IPS DF 6.9 (cell line): ENCODE measurements at regions not wholly inside any gene's neighbourhood (a gene's known extent, or its start where the extent isn't known, plus 50 kb on each side); places are given as distances from the start of the nearest gene placed in this dataset.
"Not testable (repeated sequence)": the region's sequence is repeated elsewhere in the genome, so short reads cannot be mapped to it uniquely, and the experiment has no call there.

Source experiments
- DNase-seq: peaks from one replicate; pipeline ENCODE4 v3.0.0-alpha.2; 2013; ENCODE audit warnings: low read depth, low spot score
- H3K27ac ChIP-seq: one replicate; pipeline ENCODE4 v1.5.1; 2013; ENCODE audit warnings: low read length, control low read depth
- H3K27me3 ChIP-seq: 2 replicates; pipeline ENCODE4 v1.6.1; 2013; ENCODE audit warnings: mild to moderate bottlenecking, low read length; ENCODE audit not compliant: control insufficient read depth, insufficient read depth
- H3K36me3 ChIP-seq: 2 replicates; pipeline ENCODE4 v1.6.1; 2013; ENCODE audit warnings: low read length; ENCODE audit not compliant: control insufficient read depth, insufficient read depth
- H3K4me1 ChIP-seq: 2 replicates; pipeline ENCODE4 v1.6.1; 2013; ENCODE audit warnings: low read length; ENCODE audit not compliant: control insufficient read depth, insufficient read depth
- H3K4me3 ChIP-seq: 2 replicates; pipeline ENCODE4 v1.5.1; 2013; ENCODE audit warnings: mild to moderate bottlenecking, low read length
- H3K9me3 ChIP-seq: 2 replicates; pipeline ENCODE4 v1.6.1; 2013; ENCODE audit warnings: low read length, inconsistent platforms; ENCODE audit not compliant: control insufficient read depth, insufficient read depth
- WGBS: extraction: QIAGEN DNeasy Blood & Tissue Kit; methylation state at CpG from one replicate; pipeline ENCODE4 v1.1.7; 2013; ENCODE audit warnings: mixed read lengths, missing lambda C conversion rate; ENCODE audit not compliant: insufficient read length, insufficient coverage; 5-methylcytosine and 5-hydroxymethylcytosine counted together

- Histone ChIP-seq H3K27me3 (no peaks in the 10 kb centered on the region), H3K4me1 (no peaks in the 10 kb centered on the region), H3K4me3 (no peak overlapping the region), H3K27ac (no peak overlapping the region), H3K36me3 (no peaks in the 10 kb centered on the region), H3K9me3 (peaks cover 20% of the 10 kb centered on the region)
- WGBS, result no CpG with 5 or more reads among the region's 23 CpGs
- no peak for DNase-seq
Measured at GRCh38 chr1:4127592-4128140, 227.6 kb upstream of the C1orf174 start.

DNA sequence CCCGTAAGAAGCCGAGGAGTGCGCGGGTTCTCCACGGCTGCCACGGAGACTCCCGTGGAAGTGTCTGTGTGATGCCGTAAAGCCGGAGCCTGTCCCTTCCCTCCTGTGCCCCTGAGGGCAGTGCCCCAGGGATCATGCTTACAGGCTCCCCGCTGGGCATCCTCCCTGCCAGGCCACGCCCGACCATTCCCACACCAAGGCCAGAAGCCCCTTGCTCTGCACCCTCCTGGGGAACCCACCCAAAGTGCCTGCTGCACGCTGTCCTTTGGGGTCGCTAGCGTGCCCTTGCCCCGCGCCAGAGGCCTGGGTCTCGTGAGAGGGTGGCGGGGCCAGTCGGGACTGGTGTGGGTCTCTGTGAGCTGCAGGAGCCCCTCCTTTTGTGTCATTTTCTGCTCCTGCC lies 228.5 kb upstream of the C1orf174 start:
- Histone ChIP-seq H3K27me3 (no peaks in the 10 kb centered on the region), H3K4me1 (no peaks in the 10 kb centered on the region), H3K27ac (no peak overlapping the region), H3K36me3 (no peaks in the 10 kb centered on the region), H3K9me3 (peaks cover 18% of the 10 kb centered on the region), H3K4me3 (no peak overlapping the region)
- no CpG with 5 or more reads among the region's 20 CpGs for WGBS
- DNase-seq, result no peak

DNA sequence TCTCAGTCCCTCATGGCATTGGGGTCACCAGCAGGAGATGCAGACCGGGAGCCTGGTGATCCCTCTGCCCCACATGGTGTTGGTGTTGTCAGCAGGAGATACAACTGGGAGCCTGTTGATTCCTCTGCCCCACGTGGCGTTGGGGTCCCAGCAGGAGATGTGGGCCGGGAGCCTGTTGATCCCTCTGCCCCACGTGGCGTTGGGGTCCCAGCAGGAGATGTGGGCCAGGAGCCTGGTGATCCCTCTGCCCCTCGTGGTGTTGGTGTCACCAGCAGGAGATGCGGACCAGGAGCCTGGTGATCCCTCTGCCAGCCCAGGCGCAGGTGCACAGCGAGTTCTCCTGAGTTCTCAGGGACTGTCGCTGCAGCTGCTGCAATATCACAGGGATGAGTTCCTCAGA lies 229.6 kb upstream of the C1orf174 start:
- no CpG with 5 or more reads among the region's 11 CpGs for WGBS
- H3K4me3 ChIP-seq, result no peak overlapping the region
- no peak for DNase-seq
- no peak overlapping the region for H3K27ac ChIP-seq
- H3K9me3 ChIP-seq, result peaks cover 19% of the 10 kb centered on the region
- H3K27me3 ChIP-seq, result no peaks in the 10 kb centered on the region
- no peaks in the 10 kb centered on the region for H3K4me1 ChIP-seq
- no peaks in the 10 kb centered on the region for H3K36me3 ChIP-seq

DNA sequence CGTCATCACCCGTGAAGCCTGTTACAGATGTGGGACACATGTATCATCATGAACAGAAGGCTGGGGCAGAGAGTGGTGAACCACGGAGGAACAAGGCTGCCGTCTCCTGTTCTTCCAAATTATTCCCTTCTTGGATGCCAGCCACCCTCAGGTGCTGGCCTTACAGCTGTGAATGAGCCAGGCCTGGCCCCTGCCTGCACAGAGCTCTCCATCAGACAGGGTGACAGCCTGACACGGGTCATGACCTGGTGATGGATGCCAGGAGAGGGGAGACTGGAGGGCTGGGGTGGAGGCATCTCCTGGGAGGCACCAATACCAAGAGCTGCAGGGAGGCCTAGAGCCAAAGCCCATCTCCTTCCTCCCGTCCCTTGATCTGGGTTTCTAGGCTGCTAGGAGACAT lies 230.0 kb upstream of the C1orf174 start:
- H3K27me3 ChIP-seq, result no peaks in the 10 kb centered on the region
- H3K9me3 ChIP-seq, result peaks cover 17% of the 10 kb centered on the region
- WGBS, result no CpG with 5 or more reads among the region's 6 CpGs
- H3K4me1 ChIP-seq, result no peaks in the 10 kb centered on the region
- no peak overlapping the region for H3K27ac ChIP-seq
- no peaks in the 10 kb centered on the region for H3K36me3 ChIP-seq
- DNase-seq, result no peak
- H3K4me3 ChIP-seq, result no peak overlapping the region

GRCh38 chr1:4131734-4132133 lies 231.7 kb upstream of the C1orf174 start:
- H3K27ac ChIP-seq, result no peak overlapping the region
- H3K4me3 ChIP-seq, result no peak overlapping the region
- H3K27me3 ChIP-seq, result no peaks in the 10 kb centered on the region
- no peaks in the 10 kb centered on the region for H3K4me1 ChIP-seq
- DNase-seq, result no peak
- H3K36me3 ChIP-seq, result no peaks in the 10 kb centered on the region
- peaks cover 17% of the 10 kb centered on the region for H3K9me3 ChIP-seq
- no CpG with 5 or more reads among the region's 5 CpGs for WGBS

DNA sequence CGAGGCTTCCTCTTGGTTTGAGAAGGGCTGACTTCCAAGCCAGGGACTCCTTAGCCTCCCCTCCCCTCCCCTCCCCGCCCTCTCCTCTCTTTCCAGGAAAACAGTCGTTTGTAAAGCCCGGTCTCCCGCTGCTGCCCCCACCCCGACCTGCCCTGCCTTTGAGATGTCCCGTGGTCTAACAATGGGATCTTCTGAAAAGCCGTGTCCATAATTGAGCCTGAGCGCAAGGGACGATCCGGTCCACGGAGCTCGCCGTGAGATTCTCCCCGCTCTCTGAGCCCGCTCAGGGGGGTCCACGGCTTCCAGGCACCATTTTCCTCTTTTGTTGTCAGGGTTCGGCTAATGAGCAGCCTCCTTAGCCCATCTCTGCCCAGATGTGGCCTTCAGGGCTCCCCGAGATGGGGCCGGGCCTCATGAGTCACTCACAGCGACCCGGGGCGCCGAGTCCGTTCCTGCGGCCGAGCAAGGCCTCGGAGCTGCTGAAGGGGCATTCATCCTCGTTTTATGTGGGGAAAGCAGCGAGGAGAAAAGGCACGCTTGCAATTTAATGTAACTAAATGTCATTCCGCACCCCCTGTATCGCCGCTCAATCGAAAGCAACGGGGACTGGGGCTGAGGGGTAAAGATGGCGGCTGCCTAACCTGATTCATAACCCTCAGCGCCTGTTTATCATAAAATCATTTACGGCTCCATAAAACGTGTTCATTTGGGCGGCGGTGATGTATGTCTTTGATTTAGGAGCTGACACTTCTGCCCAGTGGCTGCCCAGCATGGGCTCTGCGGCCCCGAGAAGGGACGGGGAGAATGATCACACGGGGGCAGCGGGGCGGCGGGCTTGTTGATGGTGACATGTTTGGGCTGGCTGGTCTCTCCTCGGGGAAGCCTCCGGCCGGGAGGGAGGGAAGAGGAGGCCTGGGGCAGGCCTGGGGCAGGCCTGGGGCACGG lies 232.6 kb upstream of the C1orf174 start:
- Histone ChIP-seq H3K4me1 (no peaks in the 10 kb centered on the region), H3K36me3 (no peaks in the 10 kb centered on the region), H3K27ac (no peak overlapping the region), H3K27me3 (no peaks in the 10 kb centered on the region), H3K4me3 (no peak overlapping the region), H3K9me3 (peaks cover 16% of the 10 kb centered on the region)
- no CpG with 5 or more reads among the region's 53 CpGs for WGBS
- DNase-seq, result no peak

- Histone ChIP-seq H3K9me3 (peaks cover 14% of the 10 kb centered on the region), H3K4me1 (no peaks in the 10 kb centered on the region), H3K27me3 (no peaks in the 10 kb centered on the region), H3K27ac (no peak overlapping the region), H3K4me3 (no peak overlapping the region), H3K36me3 (no peaks in the 10 kb centered on the region)
- no CpG with 5 or more reads among the region's 24 CpGs for WGBS
- DNase-seq, result no peak
Measured at GRCh38 chr1:4133297-4133938, 233.3 kb upstream of the C1orf174 start.

DNA sequence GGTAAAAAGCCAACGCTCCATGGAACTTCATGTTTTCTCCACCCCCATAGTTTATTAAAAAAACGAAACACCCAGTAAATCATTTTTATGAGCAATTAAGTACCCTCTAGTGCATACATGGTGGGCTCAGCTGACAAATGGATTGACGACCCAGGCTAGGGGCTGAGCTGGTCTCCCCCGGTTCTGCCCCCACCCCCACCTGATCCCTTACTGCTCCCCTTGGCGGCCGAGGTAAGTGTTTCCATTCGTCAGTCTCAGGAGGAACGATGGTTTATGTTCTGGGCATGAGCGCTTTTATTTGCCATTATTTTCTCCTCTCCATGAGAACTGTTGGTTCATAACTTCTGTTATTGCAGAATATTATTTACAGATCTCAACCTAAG lies 233.9 kb upstream of the C1orf174 start:
- H3K27ac ChIP-seq, result no peak overlapping the region
- peaks cover 17% of the 10 kb centered on the region for H3K9me3 ChIP-seq
- no CpG with 5 or more reads among the region's 9 CpGs for WGBS
- no peaks in the 10 kb centered on the region for H3K27me3 ChIP-seq
- no peaks in the 10 kb centered on the region for H3K4me1 ChIP-seq
- DNase-seq, result no peak
- H3K36me3 ChIP-seq, result no peaks in the 10 kb centered on the region
- no peak overlapping the region for H3K4me3 ChIP-seq

- not testable (repeated sequence) for H3K36me3 ChIP-seq, H3K27me3 ChIP-seq, DNase-seq, H3K27ac ChIP-seq, H3K4me3 ChIP-seq, H3K4me1 ChIP-seq
- peaks cover 19% of the 10 kb centered on the region for H3K9me3 ChIP-seq
Measured at GRCh38 chr1:4135853-4136252, 235.8 kb upstream of the C1orf174 start.

DNA sequence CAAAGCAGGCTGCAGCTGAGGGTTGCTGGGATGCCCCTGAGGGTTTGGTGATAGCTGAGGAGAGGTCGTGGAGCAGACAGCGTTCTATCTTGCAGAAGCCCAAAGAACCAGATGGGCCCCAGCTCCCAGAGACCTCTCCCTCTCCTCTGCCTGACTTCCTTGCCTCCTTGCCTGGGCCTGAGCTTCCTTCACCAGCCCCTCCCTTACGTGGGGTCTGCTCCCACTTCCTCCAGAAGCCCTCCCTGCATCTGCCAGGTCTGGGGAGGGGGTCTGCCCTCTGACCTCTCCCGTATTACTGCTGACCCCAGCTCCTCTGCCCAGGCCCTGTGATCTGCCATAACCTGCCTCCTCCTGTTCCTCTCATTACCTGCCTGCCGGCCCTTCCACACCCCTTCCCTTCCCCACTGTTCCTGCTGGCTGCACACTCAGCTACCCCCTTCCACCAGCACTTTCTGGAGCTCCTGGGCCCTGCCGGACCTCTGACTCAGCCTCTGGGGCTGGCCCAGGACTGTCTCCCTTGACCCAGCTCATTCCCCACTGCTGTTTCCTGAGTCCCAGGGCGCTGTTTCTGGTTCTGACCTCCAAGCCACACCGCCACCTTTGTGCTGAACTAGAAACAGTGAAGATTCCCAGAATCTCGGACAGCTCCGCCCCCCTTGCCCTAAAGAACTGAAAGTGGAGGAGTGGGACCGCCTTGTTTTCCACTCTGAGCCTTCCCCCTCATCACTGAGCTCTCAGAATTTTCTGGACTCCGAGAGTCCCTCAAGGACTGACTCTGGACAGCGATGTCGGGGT lies 237.7 kb upstream of the C1orf174 start:
- no peak for DNase-seq
- Histone ChIP-seq H3K4me3 (no peak overlapping the region), H3K36me3 (no peaks in the 10 kb centered on the region), H3K27me3 (no peaks in the 10 kb centered on the region), H3K27ac (no peak overlapping the region), H3K9me3 (peaks cover 17% of the 10 kb centered on the region), H3K4me1 (no peaks in the 10 kb centered on the region)
- WGBS, result no CpG with 5 or more reads among the region's 14 CpGs
